GM23248 (cell line): ENCODE measurements at regions not wholly inside any gene's neighbourhood (a gene's known extent, or its start where the extent isn't known, plus 50 kb on each side); places are given as distances from the start of the nearest gene placed in this dataset.

Experiments
- DNase-seq: peaks from one replicate; pipeline ENCODE4 v3.0.0-alpha.2; 2015
- H2AFZ ChIP-seq: fragments of 200-600 bp; sonication (generic); 2 replicates; pipeline ENCODE4 v1.6.1; 2016; ENCODE audit warnings: antibody characterized with exemption
- H3F3A ChIP-seq: fragments of 200-600 bp; sonication (generic); 2 replicates; pipeline ENCODE4 v1.6.1; 2016; ENCODE audit warnings: mild to moderate bottlenecking, antibody characterized with exemption, mixed run types; ENCODE audit not compliant: insufficient read depth
- H3K27ac ChIP-seq: fragments of 200-600 bp; sonication (generic); 2 replicates; pipeline ENCODE4 v1.5.1; 2016; ENCODE audit warnings: mild to moderate bottlenecking
- H3K27me3 ChIP-seq: fragments of 200-600 bp; sonication (generic); replicated peaks from 2 replicates; pipeline ENCODE4 v1.6.1; 2016; ENCODE audit warnings: mild to moderate bottlenecking; ENCODE audit not compliant: insufficient read depth
- H3K36me3 ChIP-seq: fragments of 200-600 bp; sonication (generic); 2 replicates; pipeline ENCODE4 v1.6.1; 2016; ENCODE audit warnings: low read depth, mild to moderate bottlenecking
- H3K4me1 ChIP-seq: fragments of 200-600 bp; sonication (generic); 2 replicates; pipeline ENCODE4 v1.6.1; 2016; ENCODE audit warnings: mild to moderate bottlenecking; ENCODE audit not compliant: insufficient read depth
- H3K4me2 ChIP-seq: fragments of 200-600 bp; sonication (generic); one replicate; pipeline ENCODE4 v1.6.1; 2016; ENCODE audit warnings: mild to moderate bottlenecking; ENCODE audit not compliant: unreplicated experiment
- H3K4me3 ChIP-seq: fragments of 200-600 bp; sonication (generic); 2 replicates; pipeline ENCODE4 v1.5.1; 2016; ENCODE audit warnings: mild to moderate bottlenecking
- H3K79me2 ChIP-seq: fragments of 200-600 bp; sonication (generic); 2 replicates; pipeline ENCODE4 v1.6.1; 2016; ENCODE audit warnings: mild to moderate bottlenecking; ENCODE audit not compliant: insufficient read depth
- H3K9ac ChIP-seq: fragments of 200-600 bp; sonication (generic); 2 replicates; pipeline ENCODE4 v1.6.1; 2016; ENCODE audit warnings: mild to moderate bottlenecking
- H3K9me2 ChIP-seq: fragments of 200-600 bp; sonication (generic); 2 replicates; pipeline ENCODE4 v1.6.1; 2016; ENCODE audit warnings: mixed run types, mild to moderate bottlenecking, moderate library complexity; ENCODE audit not compliant: insufficient read depth
- H3K9me3 ChIP-seq: fragments of 200-600 bp; sonication (generic); one replicate; pipeline ENCODE4 v1.6.1; 2017; ENCODE audit warnings: low read depth
- H4K20me1 ChIP-seq: fragments of 200-600 bp; sonication (generic); 2 replicates; pipeline ENCODE4 v1.6.0; 2016; ENCODE audit not compliant: insufficient read depth
- EZH2 ChIP-seq: fragments of 200-600 bp; sonication (generic); IDR thresholded peaks from 2 replicates; pipeline ENCODE4 v1.6.1; 2018; ENCODE audit warnings: antibody characterized with exemption, mild to moderate bottlenecking; ENCODE audit not compliant: insufficient read depth, poor library complexity, severe bottlenecking
- EZH2phosphoT487 ChIP-seq: fragments of 200-600 bp; sonication (generic); IDR thresholded peaks from 2 replicates; pipeline ENCODE4 v1.6.1; 2018; ENCODE audit warnings: antibody characterized with exemption, moderate library complexity, mild to moderate bottlenecking, low read depth; ENCODE audit not compliant: insufficient read depth
- WGBS, 2 experiments: methylation state at CpG; one replicate each; pipeline ENCODE4 v1.1.6; 2015 to 2017; ENCODE audit warnings: low lambda C conversion rate in 2 of 2, low coverage in 1 of 2; ENCODE audit errors: missing lambda C conversion rate in 2 of 2; 5-methylcytosine and 5-hydroxymethylcytosine counted together
- in situ Hi-C: fragments of 300-500 bp; cut with MboI; formaldehyde crosslinking; loops from 2 replicates; pipeline ENCODE4 v1.15.0; 2020

GRCh38 chr3:106729481-106729880 is 647.8 kb upstream of the CCDC54 start:
- Histone ChIP-seq H3K4me1 (peaks cover 50% of the 10 kb centered on the region), H4K20me1 (no peaks in the 10 kb centered on the region), H3K4me3 (no peak overlapping the region), H3K9ac (peak overlapping the region; percentile 73), H2AFZ (peak overlapping the region; percentile 59), H3K27me3 (no peaks in the 10 kb centered on the region), H3K79me2 (no peaks in the 10 kb centered on the region), H3K9me2 (no peaks in the 10 kb centered on the region), H3K27ac (peak overlapping the region; percentile 93), H3K9me3 (no peaks in the 10 kb centered on the region), H3K36me3 (no peaks in the 10 kb centered on the region), H3F3A (peaks cover 37% of the 10 kb centered on the region), H3K4me2 (peak overlapping the region; percentile 92)
- DNase-seq, result no peak
- in situ Hi-C loops, result no loop called here
- 56 to 68% methylated on average over 1 of the region's 1 CpG for WGBS, 2 experiments
- TF ChIP-seq EZH2phosphoT487 (no peak), EZH2 (no peak)

GRCh38 chr3:106731230-106731629 is 646.0 kb upstream of the CCDC54 start:
- no peak overlapping the region for H3K27ac ChIP-seq
- no peaks in the 10 kb centered on the region for H3K9me2 ChIP-seq
- no peak overlapping the region for H3K4me3 ChIP-seq
- in situ Hi-C loops, result no loop called here
- no peaks in the 10 kb centered on the region for H3K79me2 ChIP-seq
- WGBS, 2 experiments, result 92 to 95% methylated on average over 2 of the region's 2 CpGs
- no peaks in the 10 kb centered on the region for H3K9me3 ChIP-seq
- peak overlapping the region; percentile 59; the same call in 1 of the 2 replicates for H2AFZ ChIP-seq
- H3K9ac ChIP-seq, result no peak overlapping the region
- DNase-seq, result no peak
- no peaks in the 10 kb centered on the region for H3K27me3 ChIP-seq
- TF ChIP-seq EZH2phosphoT487, result no peak
- no peak for TF ChIP-seq EZH2
- H3F3A ChIP-seq, result peaks cover 37% of the 10 kb centered on the region
- no peaks in the 10 kb centered on the region for H4K20me1 ChIP-seq
- no peak overlapping the region for H3K4me2 ChIP-seq
- no peaks in the 10 kb centered on the region for H3K36me3 ChIP-seq
- H3K4me1 ChIP-seq, result peaks cover 45% of the 10 kb centered on the region

DNA sequence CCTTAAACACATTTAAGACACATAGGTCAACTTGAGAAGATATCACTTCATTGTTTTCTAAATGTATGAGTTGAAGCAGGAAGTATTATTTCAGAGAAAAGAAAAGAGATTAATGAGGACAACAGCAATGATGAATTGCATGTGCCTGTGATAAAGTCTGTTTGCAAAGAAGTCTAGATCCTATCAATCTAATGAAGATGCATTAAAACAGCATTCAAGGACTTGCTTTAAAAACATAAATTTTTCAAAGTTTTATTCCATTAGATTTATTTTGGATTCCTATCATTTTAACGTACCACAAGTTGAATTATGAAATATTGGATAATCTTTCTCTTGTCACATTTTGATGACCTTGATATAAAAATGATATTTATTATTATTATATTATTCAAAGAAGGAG is 642.5 kb upstream of the CCDC54 start:
- in situ Hi-C loops, result no loop called here
- TF ChIP-seq EZH2phosphoT487, result no peak
- TF ChIP-seq EZH2, result no peak
- H3K36me3 ChIP-seq, result no peaks in the 10 kb centered on the region

DNA sequence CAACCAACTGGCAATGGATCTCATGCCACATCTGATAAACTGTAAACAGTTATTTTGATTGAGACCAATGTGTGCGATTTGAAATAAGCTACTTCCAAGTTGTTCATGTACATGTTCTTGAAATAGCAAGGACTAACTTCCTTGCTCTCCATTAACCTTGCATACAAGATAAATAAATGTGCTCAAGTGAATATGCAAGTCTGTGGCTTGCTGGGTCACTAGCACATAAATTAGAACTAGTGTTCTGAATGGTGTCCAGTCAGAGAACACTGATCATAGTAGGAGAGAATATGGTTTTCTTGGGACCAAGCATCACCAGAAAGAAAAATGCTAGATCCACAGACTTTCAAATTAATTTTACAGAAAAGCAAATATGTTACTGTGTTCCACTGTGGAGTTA is 640.0 kb upstream of the CCDC54 start:
- no peaks in the 10 kb centered on the region for H3F3A ChIP-seq
- H4K20me1 ChIP-seq, result no peaks in the 10 kb centered on the region
- H3K4me1 ChIP-seq, result peaks cover 13% of the 10 kb centered on the region
- H3K9ac ChIP-seq, result no peak overlapping the region
- H3K79me2 ChIP-seq, result no peaks in the 10 kb centered on the region
- no peak overlapping the region for H3K27ac ChIP-seq
- WGBS, 2 experiments, result 100% methylated on average over 1 of the region's 1 CpG
- H3K4me3 ChIP-seq, result no peak overlapping the region
- no peak for DNase-seq
- TF ChIP-seq EZH2phosphoT487, result no peak
- TF ChIP-seq EZH2, result no peak
- no peaks in the 10 kb centered on the region for H3K9me2 ChIP-seq
- H3K27me3 ChIP-seq, result no peaks in the 10 kb centered on the region
- no peaks in the 10 kb centered on the region for H3K36me3 ChIP-seq
- H2AFZ ChIP-seq, result no peak overlapping the region
- in situ Hi-C loops, result no loop called here
- H3K4me2 ChIP-seq, result no peak overlapping the region
- H3K9me3 ChIP-seq, result no peaks in the 10 kb centered on the region

More for the DNA sequence above, 642.5 kb upstream of the CCDC54 start:
- no peak overlapping the region for H3K4me2 ChIP-seq
- DNase-seq, result no peak
- H4K20me1 ChIP-seq, result no peaks in the 10 kb centered on the region
- no peaks in the 10 kb centered on the region for H3K9me2 ChIP-seq
- H3K4me1 ChIP-seq, result peaks cover 18% of the 10 kb centered on the region
- H3K27ac ChIP-seq, result no peak overlapping the region
- H3K9me3 ChIP-seq, result no peaks in the 10 kb centered on the region
- no peak overlapping the region for H3K9ac ChIP-seq
- H3K4me3 ChIP-seq, result no peak overlapping the region
- H3K27me3 ChIP-seq, result no peaks in the 10 kb centered on the region
- H3K79me2 ChIP-seq, result no peaks in the 10 kb centered on the region
- 88 to 91% methylated on average over 1 of the region's 1 CpG for WGBS, 2 experiments
- H3F3A ChIP-seq, result peaks cover 12% of the 10 kb centered on the region
- peak overlapping the region; percentile 20; the same call in 1 of the 2 replicates for H2AFZ ChIP-seq

GRCh38 chr3:106740116-106740515 is 637.1 kb upstream of the CCDC54 start:
- no peaks in the 10 kb centered on the region for H3K79me2 ChIP-seq
- H3F3A ChIP-seq, result no peaks in the 10 kb centered on the region
- H3K4me1 ChIP-seq, result peaks cover 13% of the 10 kb centered on the region
- peak overlapping the region; percentile 36 for H3K4me2 ChIP-seq
- H3K27me3 ChIP-seq, result no peaks in the 10 kb centered on the region
- no peak overlapping the region for H3K9ac ChIP-seq
- no peaks in the 10 kb centered on the region for H3K36me3 ChIP-seq
- peak overlapping the region; percentile 62 for H2AFZ ChIP-seq
- no peaks in the 10 kb centered on the region for H4K20me1 ChIP-seq
- H3K9me2 ChIP-seq, result no peaks in the 10 kb centered on the region
- TF ChIP-seq EZH2phosphoT487 (no peak), EZH2 (no peak)
- WGBS, 2 experiments, result 50 to 63% methylated on average over 1 of the region's 1 CpG
- in situ Hi-C loops, result no loop called here
- peak; percentile 61 for DNase-seq
- H3K27ac ChIP-seq, result no peak overlapping the region
- no peak overlapping the region for H3K4me3 ChIP-seq
- no peaks in the 10 kb centered on the region for H3K9me3 ChIP-seq
